Subcutaneous abdominal adipose tissue (tissue), 5 donors: ENCODE measurements at regions not wholly inside any gene's neighbourhood (a gene's known extent, or its start where the extent isn't known, plus 50 kb on each side); places are given as distances from the start of the nearest gene placed in this dataset.

Experiments
- H3K27ac ChIP-seq: one replicate; pipeline ENCODE4 v1.7.0; 2013; ENCODE audit warnings: low read depth, mild to moderate bottlenecking, inconsistent platforms, low read length, moderate library complexity
- H3K27me3 ChIP-seq, 5 donors: one replicate each; pipeline ENCODE4 v1.7.0; 2013; ENCODE audit warnings: low read length in 5 of 5, inconsistent platforms in 1 of 5; ENCODE audit not compliant: control insufficient read depth in 5 of 5, insufficient read depth in 4 of 5
- H3K36me3 ChIP-seq, 5 donors: one replicate each; pipeline ENCODE4 v1.7.0; 2013; ENCODE audit warnings: low read length in 5 of 5; ENCODE audit not compliant: control insufficient read depth in 5 of 5, insufficient read depth in 5 of 5
- H3K4me1 ChIP-seq, 5 donors: one replicate each; pipeline ENCODE4 v1.7.0; 2013; ENCODE audit warnings: low read length in 5 of 5, mild to moderate bottlenecking in 3 of 5, moderate library complexity in 1 of 5; ENCODE audit not compliant: control insufficient read depth in 5 of 5, insufficient read depth in 5 of 5
- H3K4me3 ChIP-seq, 5 donors: one replicate each; pipeline ENCODE4 v1.7.0; 2013; ENCODE audit warnings: low read length in 5 of 5, low read depth in 1 of 5
- H3K9ac ChIP-seq, 5 donors: one replicate each; pipeline ENCODE4 v1.7.0; 2013; ENCODE audit warnings: low read length in 5 of 5, mild to moderate bottlenecking in 4 of 5, moderate library complexity in 3 of 5
- H3K9me3 ChIP-seq, 5 donors: one replicate each; pipeline ENCODE4 v1.7.0; 2013; ENCODE audit warnings: low read length in 5 of 5; ENCODE audit not compliant: control insufficient read depth in 5 of 5
- donor health status: healthy.
- donor health status: healthy.
- donor health status: healthy.
- donor health status: healthy.
- donor health status: healthy.

DNA sequence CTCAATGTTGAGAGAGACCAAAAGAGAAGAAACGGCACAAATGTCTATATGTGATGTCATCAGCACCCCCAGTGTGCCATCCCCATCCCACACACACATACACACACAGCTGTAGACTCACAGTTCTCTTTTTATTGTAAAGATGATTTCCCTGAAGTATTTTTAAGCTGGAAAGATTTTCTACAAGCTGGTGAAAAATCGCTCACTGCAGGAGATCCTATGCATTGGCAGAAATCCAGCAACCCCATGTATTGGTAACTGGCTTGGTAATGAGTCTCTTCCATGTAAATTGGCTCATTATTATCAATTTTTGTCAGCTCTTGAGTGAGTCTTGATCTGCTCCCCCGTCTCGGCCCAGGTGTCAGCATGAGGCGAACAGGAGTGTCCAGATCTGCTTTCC lies 107.1 kb upstream of the UQCRFS1 start:
- Histone ChIP-seq H3K27me3 (peaks cover 2 to 13% (median 7%) of the 10 kb centered on the region in 5 donors), H3K4me3 (no peak overlapping the region), H3K36me3 (no peaks in the 10 kb centered on the region), H3K4me1 (no peaks in the 10 kb centered on the region), H3K9me3 (peaks cover 0 to 10% (median 0%) of the 10 kb centered on the region in 5 donors), H3K9ac (no peak overlapping the region), H3K27ac (no peak overlapping the region)

DNA sequence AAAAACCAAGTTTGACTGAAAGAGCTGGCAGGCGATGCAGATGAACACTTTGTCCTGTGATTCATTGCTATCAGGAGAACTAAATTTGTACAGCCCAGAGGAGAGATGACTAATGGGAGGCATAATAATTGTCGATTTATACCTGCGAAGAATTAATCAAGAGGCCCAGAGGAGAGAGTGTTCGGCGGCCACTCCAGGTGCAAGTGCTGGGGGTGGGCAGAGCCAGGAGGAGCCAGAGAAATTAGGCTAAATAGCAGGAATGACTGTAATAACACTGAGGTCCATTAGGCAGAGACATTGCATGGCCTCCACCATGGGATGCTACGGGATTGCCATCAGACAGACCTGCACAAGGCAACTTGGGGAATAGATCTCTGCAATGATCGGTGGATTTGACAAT lies 107.7 kb upstream of the UQCRFS1 start:
- H3K9me3 ChIP-seq = peaks cover 0 to 8% (median 0%) of the 10 kb centered on the region in 5 donors
- H3K27ac ChIP-seq = no peak overlapping the region
- H3K36me3 ChIP-seq = no peaks in the 10 kb centered on the region
- no peak overlapping the region for H3K4me3 ChIP-seq
- no peak overlapping the region for H3K9ac ChIP-seq
- no peaks in the 10 kb centered on the region for H3K4me1 ChIP-seq
- peaks cover 2 to 11% (median 7%) of the 10 kb centered on the region in 5 donors for H3K27me3 ChIP-seq

DNA sequence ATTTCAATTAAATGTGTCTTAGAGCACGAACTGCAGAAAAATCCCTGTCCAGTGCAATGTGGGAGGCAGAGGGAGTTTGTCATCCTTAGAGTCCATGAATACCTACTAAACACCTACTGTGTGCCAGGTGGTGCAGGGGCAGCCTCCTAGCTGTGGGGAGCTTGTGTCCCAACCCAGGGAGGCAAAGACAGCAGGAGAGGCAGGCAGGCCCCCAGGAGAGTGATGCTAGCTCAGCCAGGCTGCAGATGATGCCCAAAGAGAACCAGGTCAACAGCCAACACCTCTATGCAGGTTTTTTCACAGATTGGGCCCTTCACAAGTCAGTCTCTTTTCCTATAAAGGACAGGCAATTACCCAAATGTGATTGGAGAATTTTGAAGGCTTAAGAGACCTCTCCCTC lies 108.2 kb upstream of the UQCRFS1 start:
- H3K4me1 ChIP-seq = no peaks in the 10 kb centered on the region
- peaks cover 0 to 6% (median 0%) of the 10 kb centered on the region in 5 donors for H3K9me3 ChIP-seq
- no peak overlapping the region for H3K9ac ChIP-seq
- H3K36me3 ChIP-seq = no peaks in the 10 kb centered on the region
- H3K27me3 ChIP-seq = peaks cover 2 to 11% (median 7%) of the 10 kb centered on the region in 5 donors
- H3K4me3 ChIP-seq = no peak overlapping the region
- no peak overlapping the region for H3K27ac ChIP-seq

DNA sequence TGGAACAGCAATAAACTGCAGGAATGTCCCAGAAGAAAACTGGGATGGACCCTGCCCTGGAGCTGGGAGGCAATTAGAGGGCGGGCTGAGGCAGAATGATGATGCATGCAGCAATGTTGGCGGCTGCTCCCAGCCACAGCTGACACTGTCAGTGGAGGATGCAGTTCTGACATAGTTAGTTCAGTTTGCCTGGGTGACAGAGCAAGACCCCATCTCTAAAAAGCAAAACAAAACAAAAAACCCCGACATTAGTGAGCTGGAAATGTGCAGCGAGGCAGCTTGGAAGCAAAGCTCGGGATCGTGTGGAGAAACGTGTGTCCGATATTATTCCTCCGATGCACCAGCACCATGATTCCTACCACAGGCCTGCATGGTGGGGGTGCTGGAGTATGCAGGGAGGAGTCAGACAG lies 110.1 kb upstream of the UQCRFS1 start:
- Histone ChIP-seq H3K4me3 (no peak overlapping the region), H3K27me3 (peaks cover under 1 to 14% (median 7%) of the 10 kb centered on the region in 5 donors)

DNA sequence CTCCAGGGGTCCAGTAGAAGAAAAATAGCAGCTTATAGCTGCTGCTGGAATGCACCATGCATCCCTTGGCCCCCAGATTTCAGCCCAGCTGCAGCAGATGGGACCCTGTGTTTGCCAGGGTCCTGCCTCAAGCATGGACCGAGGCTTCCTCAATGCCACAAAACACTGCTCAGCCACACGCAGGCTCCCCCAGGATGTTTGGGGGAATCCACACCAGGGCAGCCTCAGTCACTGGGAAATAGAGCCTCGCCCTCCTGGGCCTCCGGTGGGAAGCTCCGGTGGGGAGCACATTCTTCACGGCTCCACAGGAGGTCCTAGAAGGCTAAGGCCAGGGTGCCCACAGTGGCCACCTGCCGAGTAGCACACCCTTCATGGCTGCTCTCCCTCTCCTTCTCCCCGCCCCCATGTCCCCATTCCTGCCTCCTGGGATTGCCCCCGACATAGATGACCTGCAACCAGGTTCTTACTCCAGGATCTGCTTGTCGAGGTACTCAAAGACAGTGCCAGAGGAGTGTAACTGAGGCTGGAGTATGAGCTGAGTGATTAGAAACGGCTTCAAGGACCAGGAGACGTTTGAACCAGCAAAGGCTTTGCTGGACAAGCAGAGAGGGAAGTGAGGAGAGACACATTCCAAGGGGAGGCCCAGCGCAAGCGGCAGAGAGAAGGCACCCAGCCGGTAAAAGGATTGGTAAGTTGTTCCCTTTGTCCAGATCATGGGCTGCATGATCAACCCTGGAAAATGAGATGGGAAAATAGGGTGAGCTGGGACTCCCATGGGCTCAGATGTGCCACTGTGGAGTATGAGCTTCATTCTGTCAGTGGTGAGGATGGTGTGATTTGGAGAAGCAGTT lies 110.7 kb upstream of the UQCRFS1 start:
- peaks cover 0 to 2% (median 0%) of the 10 kb centered on the region in 5 donors for H3K9me3 ChIP-seq
- no peaks in the 10 kb centered on the region for H3K4me1 ChIP-seq
- no peak overlapping the region for H3K9ac ChIP-seq
- no peaks in the 10 kb centered on the region for H3K36me3 ChIP-seq
- peaks cover 0 to 14% (median 7%) of the 10 kb centered on the region in 5 donors for H3K27me3 ChIP-seq
- no peak overlapping the region for H3K27ac ChIP-seq
- no peak overlapping the region for H3K4me3 ChIP-seq

More for the DNA sequence above, 110.1 kb upstream of the UQCRFS1 start:
- no peaks in the 10 kb centered on the region for H3K36me3 ChIP-seq
- no peak overlapping the region for H3K9ac ChIP-seq
- H3K4me1 ChIP-seq = no peaks in the 10 kb centered on the region
- peaks cover 0 to 2% (median 0%) of the 10 kb centered on the region in 5 donors for H3K9me3 ChIP-seq
- no peak overlapping the region for H3K27ac ChIP-seq

DNA sequence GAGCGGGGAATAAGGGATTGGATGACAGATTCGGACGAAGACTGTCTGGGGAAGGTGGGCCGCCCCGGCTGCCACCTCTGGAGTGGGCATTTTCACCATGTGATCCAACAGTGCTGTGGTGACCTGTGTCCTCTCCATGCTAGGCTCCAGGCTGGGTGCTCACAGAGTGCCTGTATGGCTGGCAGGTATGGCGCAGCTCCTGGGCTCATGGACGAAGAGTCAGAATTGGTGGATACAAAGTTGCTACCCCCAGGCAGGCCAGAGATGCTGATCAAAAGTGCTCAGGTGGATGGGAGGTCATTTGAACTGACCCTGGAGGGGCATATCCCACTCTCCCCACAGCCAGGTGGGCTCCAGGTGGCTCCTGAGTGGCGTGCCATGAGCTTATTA lies 111.3 kb upstream of the UQCRFS1 start:
- Histone ChIP-seq H3K9ac (no peak overlapping the region), H3K9me3 (peaks cover 0 to 6% (median 2%) of the 10 kb centered on the region in 5 donors), H3K27me3 (peaks cover 0 to 14% (median 7%) of the 10 kb centered on the region in 5 donors), H3K27ac (no peak overlapping the region), H3K36me3 (no peaks in the 10 kb centered on the region), H3K4me3 (no peak overlapping the region), H3K4me1 (no peaks in the 10 kb centered on the region)

DNA sequence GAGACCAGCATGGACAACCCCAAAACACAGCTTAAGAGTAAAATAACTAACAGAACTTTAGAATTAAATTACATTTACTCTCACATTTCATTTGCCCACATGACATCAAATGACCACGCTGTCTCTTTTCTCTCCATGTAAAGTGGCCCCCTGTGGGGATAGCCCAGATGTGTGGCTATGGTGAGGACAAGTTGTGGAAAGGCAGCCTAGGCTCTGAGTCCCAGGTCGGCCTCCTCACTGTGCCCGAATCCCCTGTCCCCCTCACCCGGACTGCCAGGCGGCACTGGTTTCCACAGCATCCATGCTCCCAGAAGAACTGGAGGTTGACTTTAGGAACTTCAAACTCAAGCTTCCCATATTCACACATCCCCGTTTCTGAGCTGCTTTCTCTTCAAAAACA lies 111.8 kb upstream of the UQCRFS1 start:
- Histone ChIP-seq H3K9ac (no peak overlapping the region), H3K27ac (no peak overlapping the region), H3K9me3 (peaks cover 0 to 10% (median 6%) of the 10 kb centered on the region in 5 donors), H3K4me3 (no peak overlapping the region), H3K4me1 (no peaks in the 10 kb centered on the region), H3K36me3 (no peaks in the 10 kb centered on the region), H3K27me3 (peaks cover 0 to 14% (median 6%) of the 10 kb centered on the region in 5 donors)

DNA sequence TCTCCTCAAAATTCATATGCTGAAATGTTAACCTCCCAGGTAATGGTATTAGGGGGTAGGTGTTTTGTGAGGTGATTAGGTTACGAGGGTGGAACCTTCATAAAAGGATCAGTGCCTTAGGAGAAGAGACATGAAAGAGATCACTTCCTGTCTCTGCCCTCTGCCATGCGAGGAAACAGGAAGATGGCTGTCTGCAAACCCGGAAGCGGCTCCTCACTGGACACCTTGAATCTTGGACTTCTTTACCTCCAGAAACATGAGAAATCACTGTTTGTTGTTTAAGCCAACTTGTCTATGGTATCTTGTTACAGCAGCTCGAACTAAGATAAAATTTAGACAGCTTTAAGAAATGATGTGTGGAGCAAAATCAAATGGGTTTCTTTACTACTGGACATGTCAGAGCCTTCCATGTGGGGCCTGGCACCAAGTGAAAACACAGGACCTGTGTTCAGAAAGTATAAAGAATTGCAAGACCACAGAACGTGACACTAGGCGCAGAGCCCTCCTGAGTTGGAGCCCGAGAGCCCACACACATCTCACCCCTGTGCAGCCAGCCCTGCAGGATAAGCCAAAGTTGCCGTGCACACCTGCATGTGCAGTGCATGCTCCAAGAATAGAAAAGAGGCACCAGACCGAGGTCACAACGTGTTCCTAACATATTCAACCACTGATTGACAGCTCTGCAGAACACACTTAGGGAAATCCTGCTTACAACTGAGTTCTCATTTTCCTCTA lies 112.5 kb upstream of the UQCRFS1 start:
- no peaks in the 10 kb centered on the region for H3K4me1 ChIP-seq
- peaks cover 0 to 14% (median 6%) of the 10 kb centered on the region in 5 donors for H3K27me3 ChIP-seq
- H3K27ac ChIP-seq = no peak overlapping the region
- H3K4me3 ChIP-seq = no peak overlapping the region
- H3K9me3 ChIP-seq = peaks cover 0 to 11% (median 7%) of the 10 kb centered on the region in 5 donors
- H3K9ac ChIP-seq = no peak overlapping the region
- H3K36me3 ChIP-seq = no peaks in the 10 kb centered on the region

DNA sequence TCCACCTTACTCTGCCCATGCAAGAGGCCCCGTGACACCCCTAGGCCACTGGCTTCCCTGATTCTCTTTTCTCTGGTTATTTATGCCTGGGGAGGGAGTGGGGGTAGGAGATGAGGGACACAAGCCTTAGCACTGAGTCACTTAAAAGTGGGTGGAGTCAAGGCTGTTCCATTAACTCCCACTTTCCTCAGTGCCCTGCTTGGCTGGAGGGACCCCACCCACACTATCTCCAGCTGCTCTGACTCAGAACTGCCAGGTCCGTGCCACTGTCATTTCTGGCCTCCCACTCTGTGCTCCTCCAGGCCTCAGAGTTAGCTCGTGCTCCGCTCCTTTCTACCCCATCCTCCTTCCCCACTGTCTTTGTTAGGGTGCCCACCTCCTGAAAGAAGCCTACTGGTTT lies 113.4 kb upstream of the UQCRFS1 start:
- Histone ChIP-seq H3K9me3 (peaks cover 0 to 11% (median 7%) of the 10 kb centered on the region in 5 donors), H3K27ac (no peak overlapping the region), H3K4me1 (no peaks in the 10 kb centered on the region), H3K27me3 (peaks cover 0 to 14% (median 6%) of the 10 kb centered on the region in 5 donors), H3K4me3 (no peak overlapping the region), H3K36me3 (no peaks in the 10 kb centered on the region), H3K9ac (no peak overlapping the region)
